Adrenal gland (tissue), 9 donors: ENCODE measurements at regions not wholly inside any gene's neighbourhood (a gene's known extent, or its start where the extent isn't known, plus 50 kb on each side); places are given as distances from the start of the nearest gene placed in this dataset.

Experiments
- DNase-seq, 7 donors: peaks; one replicate each; pipeline ENCODE4 v3.0.0-alpha.2; 2019 to 2020
- H3K27ac ChIP-seq, 5 donors: fragments of 200-600 bp; sonication (generic) in 4 of 5; 1 replicate in 3 of 5; 2 replicates in 2 of 5; pipeline versions ENCODE4 v1.5.1 to v1.8.0; 2016 to 2020; ENCODE audit warnings: mild to moderate bottlenecking in 1 of 5
- H3K27me3 ChIP-seq: fragments of 200-600 bp; 2 replicates; pipeline ENCODE4 v1.8.0; 2021
- H3K36me3 ChIP-seq, 2 donors: fragments of 200-600 bp; replicated peaks in 1 of 2; 1 replicate in 1 of 2; 2 replicates in 1 of 2; pipeline versions ENCODE4 v1.5.1 to v1.8.0; 2018 to 2022
- H3K4me1 ChIP-seq, 2 donors: fragments of 200-600 bp; replicated peaks in 1 of 2; 1 replicate in 1 of 2; 2 replicates in 1 of 2; pipeline versions ENCODE4 v1.5.1 to v1.8.0; 2018 to 2021
- H3K4me3 ChIP-seq, 4 donors: fragments of 200-600 bp; sonication (generic) in 3 of 4; one replicate each; pipeline ENCODE4 v1.5.1; 2016 to 2018
- H3K9me3 ChIP-seq, 3 donors: fragments of 200-600 bp; sonication (generic) in 1 of 3; replicated peaks in 1 of 3; 1 replicate in 2 of 3; 2 replicates in 1 of 3; pipeline versions ENCODE4 v1.5.1 to v1.8.0; 2016 to 2021
- CTCF ChIP-seq, 6 experiments: fragments of 450-650 bp in 4 of 6; fragments of 200-600 bp in 2 of 6; sonication (generic) in 1 of 6; IDR thresholded peaks; 1 replicate in 5 of 6; 2 replicates in 1 of 6; pipeline versions ENCODE4 v1.5.1 to v1.8.0; 2016 to 2021; ENCODE audit warnings: antibody characterized with exemption in 6 of 6, mild to moderate bottlenecking in 2 of 6, moderate library complexity in 1 of 6
- POLR2A ChIP-seq, 2 donors: fragments of 450-650 bp; IDR thresholded peaks; one replicate each; pipeline ENCODE4 v1.6.1; 2017; ENCODE audit warnings: antibody characterized with exemption in 2 of 2, mild to moderate bottlenecking in 2 of 2, moderate library complexity in 1 of 2
- WGBS, 4 donors: extraction: QIAGEN DNeasy Blood & Tissue Kit in 2 of 4; methylation state at CpG; one replicate each; pipeline versions ENCODE4 v1.1.5 to v1.1.7; 2013 to 2017; 5-methylcytosine and 5-hydroxymethylcytosine counted together
- intact Hi-C, 2 donors: fragments of 100-400 bp; cut with DNase I; formaldehyde crosslinking; loops; one replicate each; pipeline versions ENCODE4 v1.14.1 to v1.15.0; 2022 to 2023
- donor health status: healthy with polysubstance abuse.
- donor health status: Bipolar disorder and iron deficiency.
- donor health status: DM: yes; HTN: yes; CAD: no.
- donor health status: DM: no; HTN: no; CAD: no.
- donor health status: DM: no; HTN: no; CAD: no.

GRCh38 chr6:105560611-105561066, 157.8 kb upstream of the PREP start:
- no peak for DNase-seq
- Histone ChIP-seq H3K4me1 (no peaks in the 10 kb centered on the region), H3K36me3 (no peaks in the 10 kb centered on the region), H3K4me3 (no peak overlapping the region), H3K9me3 (no peaks in the 10 kb centered on the region), H3K27ac (no peak overlapping the region), H3K27me3 (no peaks in the 10 kb centered on the region)
- WGBS, 4 donors: 86 to 93% (median 90%) methylated on average over 2 of the region's 2 CpGs
- intact Hi-C loops: no loop called here
- no peak for TF ChIP-seq CTCF (IDR thresholded peaks at IDR 0.05)
- TF ChIP-seq POLR2A (IDR thresholded peaks at IDR 0.05): no peak

- intact Hi-C loops: no loop called here
- TF ChIP-seq POLR2A (IDR thresholded peaks at IDR 0.05) (no peak), CTCF (IDR thresholded peaks at IDR 0.05) (no peak)
- Histone ChIP-seq H3K27me3 (no peaks in the 10 kb centered on the region), H3K4me3 (no peak overlapping the region), H3K27ac (no peak overlapping the region), H3K36me3 (no peaks in the 10 kb centered on the region), H3K9me3 (no peaks in the 10 kb centered on the region), H3K4me1 (no peaks in the 10 kb centered on the region)
- 84 to 92% (median 88%) methylated on average over 4 of the region's 4 CpGs for WGBS, 4 donors
- DNase-seq: no peak
Observed at GRCh38 chr6:105557291-105557690, 154.4 kb upstream of the PREP start.

GRCh38 chr6:105553171-105553570, 150.3 kb upstream of the PREP start:
- TF ChIP-seq CTCF (IDR thresholded peaks at IDR 0.05) (no peak), POLR2A (IDR thresholded peaks at IDR 0.05) (no peak)
- Histone ChIP-seq H3K27me3 (no peaks in the 10 kb centered on the region), H3K27ac (no peak overlapping the region), H3K9me3 (no peaks in the 10 kb centered on the region), H3K36me3 (no peaks in the 10 kb centered on the region), H3K4me3 (no peak overlapping the region), H3K4me1 (no peaks in the 10 kb centered on the region)
- no peak for DNase-seq
- WGBS, 4 donors: 67 to 78% (median 70%) methylated on average over 6 of the region's 6 CpGs
- intact Hi-C loops: no loop called here

GRCh38 chr6:105550955-105551620, 148.2 kb upstream of the PREP start:
- Histone ChIP-seq H3K9me3 (no peaks in the 10 kb centered on the region), H3K27me3 (no peaks in the 10 kb centered on the region), H3K27ac (no peak overlapping the region), H3K4me3 (no peak overlapping the region), H3K4me1 (no peaks in the 10 kb centered on the region), H3K36me3 (no peaks in the 10 kb centered on the region)
- TF ChIP-seq POLR2A (IDR thresholded peaks at IDR 0.05) (no peak), CTCF (IDR thresholded peaks at IDR 0.05) (no peak)
- no peak for DNase-seq
- 71 to 77% (median 72%) methylated on average over 5 of the region's 5 CpGs for WGBS, 4 donors
- intact Hi-C loops: no loop called here
